ENCODE measurements at regions not wholly inside any gene's neighbourhood (a gene's known extent, or its start where the extent isn't known, plus 50 kb on each side); places are given as distances from the start of the nearest gene placed in this dataset.

GRCh38 chr1:193733674-193734073 is 547.3 kb upstream of the B3GALT2 start:
- no peak for TF ChIP-seq FOS (IDR thresholded peaks at IDR 0.05; ENCODE audit: borderline replicate concordance, insufficient read depth, low read length)
- TF ChIP-seq GATA2 (IDR thresholded peaks at IDR 0.05; ENCODE audit: insufficient read depth, insufficient read length, low read depth, low read length): no peak
- TF ChIP-seq JUN (IDR thresholded peaks at IDR 0.05; ENCODE audit: borderline replicate concordance, insufficient read depth, insufficient read length, low read depth): no peak
- no peak for TF ChIP-seq EZH2 (IDR thresholded peaks at IDR 0.05; ENCODE audit: borderline replicate concordance, low read depth, low read length, severe bottlenecking)
- TF ChIP-seq POLR2AphosphoS5 (IDR thresholded peaks at IDR 0.05; ENCODE audit: insufficient read depth, low read depth, low read length): no peak
- no peak overlapping the region for H2AFZ ChIP-seq (ENCODE audit: low read depth, low read length)
- H3K79me2 ChIP-seq (ENCODE audit: control insufficient read depth, insufficient read depth, low read length): no peaks in the 10 kb centered on the region
- DNase-seq (ENCODE audit: low read depth, low spot score) (no peak), FAIRE-seq (no peak)
- dilution Hi-C loops (cut with MboI; ENCODE audit: extremely low pct_ligation_motif_present, low sequenced_read_pairs): no loop called here
- ChIA-PET POLR2A (no interaction called here), CTCF (no interaction called here)
- no peak overlapping the region for H3K4me2 ChIP-seq (ENCODE audit: insufficient read depth, low read length)
- BruUV-seq (replicated peaks): no TSS peak
- no peaks in the 10 kb centered on the region for H3K4me1 ChIP-seq (ENCODE audit: control insufficient read depth, extremely low read depth, insufficient read depth, low read length)
- H3K36me3 ChIP-seq (ENCODE audit: control insufficient read depth in 2 of 2, extremely low read depth in 1 of 2, insufficient read depth in 2 of 2, low read length in 2 of 2): no peaks in the 10 kb centered on the region
- H3K27me3 ChIP-seq (ENCODE audit: control insufficient read depth in 2 of 2, insufficient read depth in 2 of 2, low read length in 2 of 2): no peaks in the 10 kb centered on the region
- no peak overlapping the region for H3K27ac ChIP-seq (ENCODE audit: insufficient read depth, low read depth, low read length)
- intact Hi-C loops (cut with micrococcal nuclease): no loop called here
- no peak overlapping the region for H3K4me3 ChIP-seq (replicated peaks in 1 of 3; ENCODE audit: insufficient read depth in 1 of 3, low read depth in 1 of 3, low read length in 3 of 3)
- no peak overlapping the region for H3K9ac ChIP-seq (replicated peaks; ENCODE audit: extremely low read depth, insufficient read depth, low read length)
- no peaks in the 10 kb centered on the region for H3K9me1 ChIP-seq (replicated peaks; ENCODE audit: control insufficient read depth, extremely low read depth, insufficient read depth, low read length)
- H3K9me3 ChIP-seq (replicated peaks; ENCODE audit: control insufficient read depth, insufficient read depth, low read length): no peaks in the 10 kb centered on the region
- no peaks in the 10 kb centered on the region for H4K20me1 ChIP-seq (replicated peaks; ENCODE audit: control insufficient read depth, extremely low read depth, insufficient read depth, low read length)

DNA sequence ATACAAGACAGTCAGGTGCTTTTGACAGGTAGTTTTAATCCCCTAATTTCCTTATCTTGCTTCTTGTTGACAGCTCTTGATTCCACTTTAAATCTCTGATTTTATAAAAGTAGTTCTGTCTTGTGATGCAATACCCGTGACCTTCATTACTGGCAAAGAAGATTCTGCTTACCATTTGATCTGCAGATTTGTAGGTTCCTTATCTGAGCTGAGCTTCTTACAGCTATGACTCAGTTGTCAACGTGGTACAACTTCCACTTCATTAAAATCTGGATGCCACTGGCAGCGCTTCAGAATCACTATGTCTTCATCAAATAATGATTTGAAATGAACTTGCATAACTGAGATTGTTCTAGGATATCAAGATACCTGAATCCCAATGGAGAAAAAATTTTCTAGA is 543.6 kb upstream of the B3GALT2 start:
- Histone ChIP-seq H3K4me2 (ENCODE audit: insufficient read depth, low read length) (no peak overlapping the region), H3K9me3 (replicated peaks; ENCODE audit: control insufficient read depth, insufficient read depth, low read length) (no peaks in the 10 kb centered on the region), H4K20me1 (replicated peaks; ENCODE audit: control insufficient read depth, extremely low read depth, insufficient read depth, low read length) (no peaks in the 10 kb centered on the region), H3K4me3 (replicated peaks in 1 of 3; ENCODE audit: insufficient read depth in 1 of 3, low read depth in 1 of 3, low read length in 3 of 3) (no peak overlapping the region), H3K27me3 (ENCODE audit: control insufficient read depth in 2 of 2, insufficient read depth in 2 of 2, low read length in 2 of 2) (no peaks in the 10 kb centered on the region), H3K9ac (replicated peaks; ENCODE audit: extremely low read depth, insufficient read depth, low read length) (no peak overlapping the region), H2AFZ (ENCODE audit: low read depth, low read length) (no peak overlapping the region), H3K36me3 (ENCODE audit: control insufficient read depth in 2 of 2, extremely low read depth in 1 of 2, insufficient read depth in 2 of 2, low read length in 2 of 2) (no peaks in the 10 kb centered on the region), H3K9me1 (replicated peaks; ENCODE audit: control insufficient read depth, extremely low read depth, insufficient read depth, low read length) (no peaks in the 10 kb centered on the region), H3K27ac (ENCODE audit: insufficient read depth, low read depth, low read length) (no peak overlapping the region), H3K4me1 (ENCODE audit: control insufficient read depth, extremely low read depth, insufficient read depth, low read length) (no peaks in the 10 kb centered on the region), H3K79me2 (ENCODE audit: control insufficient read depth, insufficient read depth, low read length) (no peaks in the 10 kb centered on the region)
- BruUV-seq (replicated peaks): no TSS peak
- DNase-seq (ENCODE audit: low read depth, low spot score): no peak
- intact Hi-C loops (cut with micrococcal nuclease) (no loop called here), dilution Hi-C loops (cut with MboI; ENCODE audit: extremely low pct_ligation_motif_present, low sequenced_read_pairs) (no loop called here)
- CTCF ChIA-PET: interaction anchor here (0.8 to 2.2 kb wide), 5 partner anchors 16 to 27 kb away, joined by 3 to 5 read pairs (median 3); no protein-coding TSS in a partner anchor
- no peak for TF ChIP-seq JUN (IDR thresholded peaks at IDR 0.05; ENCODE audit: borderline replicate concordance, insufficient read depth, insufficient read length, low read depth)
- no peak for TF ChIP-seq POLR2A (IDR thresholded peaks at IDR 0.05; ENCODE audit: low read depth, low read length)
- TF ChIP-seq GATA2 (IDR thresholded peaks at IDR 0.05; ENCODE audit: insufficient read depth, insufficient read length, low read depth, low read length): no peak
- TF ChIP-seq FOS (IDR thresholded peaks at IDR 0.05; ENCODE audit: borderline replicate concordance, insufficient read depth, low read length): no peak
- TF ChIP-seq MYC (IDR thresholded peaks at IDR 0.05; ENCODE audit: low read depth, low read length): no peak
- no peak for TF ChIP-seq EZH2 (IDR thresholded peaks at IDR 0.05; ENCODE audit: borderline replicate concordance, low read depth, low read length, severe bottlenecking)
- TF ChIP-seq, protein P1, sequence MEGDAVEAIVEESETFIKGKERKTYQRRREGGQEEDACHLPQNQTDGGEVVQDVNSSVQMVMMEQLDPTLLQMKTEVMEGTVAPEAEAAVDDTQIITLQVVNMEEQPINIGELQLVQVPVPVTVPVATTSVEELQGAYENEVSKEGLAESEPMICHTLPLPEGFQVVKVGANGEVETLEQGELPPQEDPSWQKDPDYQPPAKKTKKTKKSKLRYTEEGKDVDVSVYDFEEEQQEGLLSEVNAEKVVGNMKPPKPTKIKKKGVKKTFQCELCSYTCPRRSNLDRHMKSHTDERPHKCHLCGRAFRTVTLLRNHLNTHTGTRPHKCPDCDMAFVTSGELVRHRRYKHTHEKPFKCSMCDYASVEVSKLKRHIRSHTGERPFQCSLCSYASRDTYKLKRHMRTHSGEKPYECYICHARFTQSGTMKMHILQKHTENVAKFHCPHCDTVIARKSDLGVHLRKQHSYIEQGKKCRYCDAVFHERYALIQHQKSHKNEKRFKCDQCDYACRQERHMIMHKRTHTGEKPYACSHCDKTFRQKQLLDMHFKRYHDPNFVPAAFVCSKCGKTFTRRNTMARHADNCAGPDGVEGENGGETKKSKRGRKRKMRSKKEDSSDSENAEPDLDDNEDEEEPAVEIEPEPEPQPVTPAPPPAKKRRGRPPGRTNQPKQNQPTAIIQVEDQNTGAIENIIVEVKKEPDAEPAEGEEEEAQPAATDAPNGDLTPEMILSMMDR (IDR thresholded peaks at IDR 0.05; ENCODE audit: extremely low read depth in 1 of 2, insufficient read depth in 1 of 2, low read depth in 1 of 2, low read length in 2 of 2): no peak
- TF ChIP-seq POLR2AphosphoS5 (IDR thresholded peaks at IDR 0.05; ENCODE audit: insufficient read depth, low read depth, low read length): no peak
- TF ChIP-seq, protein P2, sequence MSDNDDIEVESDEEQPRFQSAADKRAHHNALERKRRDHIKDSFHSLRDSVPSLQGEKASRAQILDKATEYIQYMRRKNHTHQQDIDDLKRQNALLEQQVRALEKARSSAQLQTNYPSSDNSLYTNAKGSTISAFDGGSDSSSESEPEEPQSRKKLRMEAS (IDR thresholded peaks at IDR 0.05; ENCODE audit: insufficient read depth, insufficient read length): no peak
- POLR2A ChIA-PET: interaction anchor here (0.6 kb wide), 1 partner anchor 12 kb away, joined by 4 read pairs; no protein-coding TSS in a partner anchor
- FAIRE-seq: no peak
